HG03045 (cell line): ENCODE measurements at regions not wholly inside any gene's neighbourhood (a gene's known extent, or its start where the extent isn't known, plus 50 kb on each side); places are given as distances from the start of the nearest gene placed in this dataset.
"Not testable (repeated sequence)": the region's sequence is repeated elsewhere in the genome, so short reads cannot be mapped to it uniquely, and the experiment has no call there.

ENCODE experiments used
- ATAC-seq: cut with Tn5 transposase; IDR thresholded peaks from one replicate; pipeline ENCODE4 v1.9.1; 2021; ENCODE audit warnings: mild to moderate bottlenecking, moderate library complexity; ENCODE audit not compliant: unreplicated experiment

- ATAC-seq, result no peak
Observed at GRCh38 chr3:4218456-4219226, 84.5 kb upstream of the SETMAR start.

- no peak for ATAC-seq
Observed at GRCh38 chr3:4219227-4219568, 84.0 kb upstream of the SETMAR start.

GRCh38 chr3:4220065-4220464 lies 83.1 kb upstream of the SETMAR start:
- no peak for ATAC-seq

GRCh38 chr3:4222574-4223175 lies 80.5 kb upstream of the SETMAR start:
- ATAC-seq, result no peak

GRCh38 chr3:4223777-4224176 lies 79.4 kb upstream of the SETMAR start:
- ATAC-seq, result no peak

- ATAC-seq, result no peak
Observed at GRCh38 chr3:4224331-4224730, 78.8 kb upstream of the SETMAR start.

GRCh38 chr3:4225005-4225471 lies 78.1 kb upstream of the SETMAR start:
- no peak for ATAC-seq

GRCh38 chr3:4228295-4228694 lies 74.9 kb upstream of the SETMAR start:
- ATAC-seq, result no peak

- no peak for ATAC-seq
Observed at GRCh38 chr3:4231041-4231440, 72.1 kb upstream of the SETMAR start.

- ATAC-seq, result no peak
Observed at GRCh38 chr3:4232798-4233197, 70.4 kb upstream of the SETMAR start.

GRCh38 chr3:4233488-4233887 lies 69.7 kb upstream of the SETMAR start:
- no peak for ATAC-seq

GRCh38 chr3:4234889-4235288 lies 68.3 kb upstream of the SETMAR start:
- no peak for ATAC-seq

GRCh38 chr3:4235690-4236089 lies 67.5 kb upstream of the SETMAR start:
- no peak for ATAC-seq

GRCh38 chr3:4241595-4242170 lies 61.5 kb upstream of the SETMAR start:
- no peak for ATAC-seq

- ATAC-seq, result no peak
Observed at GRCh38 chr3:4245671-4246070, 57.5 kb upstream of the SETMAR start.

GRCh38 chr3:4247391-4247790 lies 55.8 kb upstream of the SETMAR start:
- no peak for ATAC-seq

- ATAC-seq, result no peak
Observed at GRCh38 chr3:4250064-4250463, 53.1 kb upstream of the SETMAR start.

- ATAC-seq, result no peak
Observed at GRCh38 chr3:4251412-4251811, 51.8 kb upstream of the SETMAR start.

- ATAC-seq, result not testable (repeated sequence)
Observed at GRCh38 chr3:4253072-4253832, 49.9 kb upstream of the SETMAR start.
